Globus pallidus (tissue), 1 donor: ENCODE measurements at regions not wholly inside any gene's neighbourhood (a gene's known extent, or its start where the extent isn't known, plus 50 kb on each side); places are given as distances from the start of the nearest gene placed in this dataset.

Experiments used
- DNase-seq: peaks from one replicate; pipeline ENCODE4 v3.0.0-alpha.2; 2015; ENCODE audit warnings: low spot score

DNA sequence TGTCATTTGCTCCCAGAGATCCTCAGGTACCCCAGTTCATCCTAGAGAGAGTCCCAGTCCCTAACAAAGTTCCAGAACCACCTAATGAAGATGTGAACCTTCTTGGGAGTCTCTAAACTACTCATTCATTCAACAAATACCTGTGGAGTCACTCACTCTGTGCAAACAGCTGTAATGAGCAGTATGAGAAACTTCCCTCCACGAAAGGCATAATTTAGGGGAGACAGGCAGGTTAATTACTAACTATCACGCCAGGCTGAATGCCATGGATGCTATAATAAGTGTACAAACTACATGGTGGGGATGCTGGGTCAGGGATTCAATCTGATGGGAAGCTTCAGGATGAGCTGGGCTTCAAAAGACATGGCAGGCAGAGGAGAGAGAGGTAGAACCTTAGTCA is 70.1 kb upstream of the AFDN start:
- DNase-seq, result no peak

DNA sequence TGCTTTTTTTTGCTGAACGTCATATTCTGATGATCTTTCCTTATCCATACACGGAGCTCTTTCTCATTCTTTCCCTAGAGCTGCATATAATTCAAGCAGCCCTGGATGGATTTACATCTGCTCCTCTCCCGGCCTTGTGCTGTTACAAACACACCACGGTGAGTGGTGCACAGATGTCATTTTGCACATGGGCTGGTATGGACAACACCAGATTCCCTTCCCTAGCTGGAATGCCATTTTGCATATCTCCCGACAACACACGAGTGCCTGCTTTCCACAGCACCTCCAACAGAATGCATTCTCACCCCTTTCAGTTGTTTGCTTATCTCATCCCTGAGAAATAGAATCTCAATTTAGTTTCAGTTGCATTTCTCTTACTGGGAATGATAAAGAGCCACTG is 69.5 kb upstream of the AFDN start:
- no peak for DNase-seq

DNA sequence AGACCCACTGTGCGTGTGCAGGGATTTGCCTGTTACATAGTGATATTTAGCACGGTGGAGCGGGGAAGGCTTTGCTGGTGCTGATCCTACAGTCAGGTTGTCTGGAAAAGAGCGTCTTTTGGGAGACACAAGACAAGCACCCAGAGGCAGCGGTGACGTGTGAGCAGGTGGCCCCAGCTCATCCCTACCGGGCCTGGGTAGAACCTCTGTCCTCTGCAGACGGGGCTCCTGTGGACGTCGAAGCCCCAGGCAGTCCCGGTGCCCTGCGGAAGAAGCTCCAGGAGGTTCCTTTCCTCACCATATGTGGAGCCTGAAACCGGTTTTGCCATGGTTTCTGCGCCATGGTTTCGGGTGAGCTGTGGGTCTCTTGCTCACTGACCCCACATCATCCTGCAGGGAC is 68.9 kb upstream of the AFDN start:
- no peak for DNase-seq

DNA sequence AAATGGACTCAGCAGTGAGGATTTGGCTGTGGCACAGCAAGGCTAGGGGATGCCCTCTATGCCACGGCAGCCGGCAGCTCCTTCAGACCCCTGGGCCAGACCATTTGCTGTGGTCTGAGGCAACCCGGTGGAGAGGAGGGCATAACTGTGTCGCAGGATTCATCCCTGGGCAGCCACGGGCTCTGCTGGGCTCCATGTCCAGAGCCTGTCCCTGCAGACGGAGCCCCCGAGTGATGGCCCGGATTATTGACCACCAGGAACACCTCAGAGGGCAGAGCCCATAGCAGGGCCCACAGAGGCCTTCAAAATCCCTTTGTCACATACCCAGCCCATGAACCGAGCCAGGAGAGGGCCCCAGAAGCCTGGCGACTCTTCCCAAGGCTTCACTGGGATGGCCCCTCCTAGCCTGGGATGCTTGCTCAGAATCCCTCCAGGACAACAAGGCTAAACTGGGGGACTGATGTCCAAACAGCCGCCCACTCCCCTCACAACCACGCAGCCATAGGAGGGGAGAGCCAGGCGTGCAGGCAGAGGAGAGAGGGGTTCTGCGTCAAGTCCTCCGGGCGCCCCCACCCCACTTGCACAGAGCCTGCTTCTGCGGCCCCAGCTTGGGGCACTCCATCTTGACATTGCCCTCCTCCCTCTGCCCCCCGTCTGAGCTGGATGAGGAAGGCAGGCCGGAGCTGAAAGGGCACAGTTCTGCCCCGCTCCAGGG is 68.2 kb upstream of the AFDN start:
- DNase-seq, result no peak

DNA sequence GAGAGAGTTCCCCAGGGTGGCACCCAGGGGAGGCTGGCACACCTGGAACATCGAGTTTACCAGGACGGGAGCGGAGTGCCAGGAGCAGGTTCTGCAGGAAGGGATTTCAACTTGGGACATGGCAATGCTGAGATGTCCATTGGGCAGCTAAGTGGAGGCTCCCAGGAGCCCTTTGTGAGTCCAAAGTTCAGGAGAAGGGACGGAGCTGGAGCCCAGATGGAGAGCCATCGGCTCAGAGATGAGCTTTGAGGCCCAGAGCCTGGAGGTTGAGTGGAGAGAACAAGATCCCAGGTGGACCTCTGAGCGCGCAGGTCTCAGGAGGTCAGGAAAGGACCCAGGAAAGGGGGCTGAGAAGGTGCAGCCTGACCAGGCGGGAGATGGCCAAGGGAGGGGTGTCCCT is 67.5 kb upstream of the AFDN start:
- DNase-seq, result no peak

DNA sequence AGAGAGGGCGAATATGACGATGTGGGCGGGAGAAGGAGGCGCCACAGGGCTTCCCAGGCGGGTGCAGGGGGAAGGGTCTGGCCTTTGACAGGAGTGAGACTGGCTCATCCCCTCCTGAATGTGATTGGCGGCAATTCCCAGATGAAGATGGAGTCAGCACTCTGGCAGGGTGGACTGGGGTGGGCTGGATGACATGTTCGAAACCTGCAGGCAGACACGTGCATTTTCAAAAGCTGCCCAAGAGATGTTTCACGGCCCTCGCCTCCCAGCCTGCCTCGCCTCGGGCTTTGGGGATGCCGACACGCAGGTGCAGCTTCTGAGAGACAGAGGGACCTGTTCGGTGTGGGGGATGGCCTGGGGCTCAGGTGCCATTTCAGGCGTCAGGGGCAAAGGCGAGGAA is 66.8 kb upstream of the AFDN start:
- no peak for DNase-seq

DNA sequence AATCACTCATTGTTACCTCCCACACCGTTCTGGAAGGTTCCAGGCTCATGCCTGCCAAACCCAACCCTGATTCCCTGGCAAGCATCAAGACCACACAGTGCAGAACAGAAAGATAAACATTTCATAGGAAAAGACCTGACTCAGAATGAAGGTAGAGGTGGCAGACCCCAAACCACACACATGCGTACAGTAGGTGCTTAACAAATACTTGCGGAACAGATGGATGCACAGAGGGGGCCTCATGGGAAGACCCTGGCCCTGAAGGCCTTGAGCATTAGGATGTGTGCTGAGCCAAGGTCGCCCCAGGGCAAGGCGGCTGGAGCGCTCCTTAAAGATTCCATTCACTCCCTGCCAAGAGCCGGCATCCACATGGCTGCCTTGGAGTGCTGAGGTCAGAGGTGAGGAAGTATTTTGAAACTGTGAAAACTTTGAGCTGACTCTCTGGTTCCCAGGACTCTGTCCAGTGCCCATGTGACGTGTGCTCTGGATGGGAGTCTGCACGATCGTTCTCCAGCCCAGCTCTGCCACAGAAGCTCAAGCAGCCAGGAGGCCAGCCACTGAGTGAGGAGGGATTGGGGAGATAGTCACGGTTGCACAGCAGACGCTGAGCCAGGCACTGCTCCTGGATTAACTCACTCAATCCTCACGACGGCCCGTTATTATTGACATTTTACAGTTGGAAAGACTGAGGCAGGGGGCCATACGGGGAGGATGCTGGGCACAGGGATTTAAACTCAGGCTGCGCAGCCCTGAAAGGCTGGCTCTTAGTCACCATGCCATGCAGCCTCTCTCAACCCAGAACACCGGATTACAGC is 65.5 kb upstream of the AFDN start:
- peak; percentile 46 for DNase-seq

DNA sequence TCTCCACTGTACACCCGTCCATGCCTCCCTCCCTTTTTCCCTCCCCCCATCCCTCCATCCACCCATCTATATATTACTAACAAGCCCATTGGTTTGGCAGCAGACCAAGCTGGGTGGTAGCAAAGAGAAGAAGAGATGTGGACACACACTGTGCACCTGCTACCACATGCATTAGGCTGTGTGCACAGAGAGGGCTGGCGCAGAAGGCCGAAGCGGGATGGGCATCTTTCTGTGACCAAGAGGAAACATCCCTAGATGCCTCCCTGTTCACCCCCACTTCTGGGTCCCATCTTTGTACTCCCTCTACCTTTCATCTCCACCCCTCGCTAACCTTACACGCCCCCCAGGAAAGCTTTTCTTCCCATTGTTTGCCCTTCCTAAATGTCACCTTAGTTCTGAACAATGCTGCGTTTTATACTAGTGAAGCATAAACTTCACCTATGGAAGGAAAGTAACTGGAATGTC is 64.9 kb upstream of the AFDN start:
- DNase-seq, result no peak

DNA sequence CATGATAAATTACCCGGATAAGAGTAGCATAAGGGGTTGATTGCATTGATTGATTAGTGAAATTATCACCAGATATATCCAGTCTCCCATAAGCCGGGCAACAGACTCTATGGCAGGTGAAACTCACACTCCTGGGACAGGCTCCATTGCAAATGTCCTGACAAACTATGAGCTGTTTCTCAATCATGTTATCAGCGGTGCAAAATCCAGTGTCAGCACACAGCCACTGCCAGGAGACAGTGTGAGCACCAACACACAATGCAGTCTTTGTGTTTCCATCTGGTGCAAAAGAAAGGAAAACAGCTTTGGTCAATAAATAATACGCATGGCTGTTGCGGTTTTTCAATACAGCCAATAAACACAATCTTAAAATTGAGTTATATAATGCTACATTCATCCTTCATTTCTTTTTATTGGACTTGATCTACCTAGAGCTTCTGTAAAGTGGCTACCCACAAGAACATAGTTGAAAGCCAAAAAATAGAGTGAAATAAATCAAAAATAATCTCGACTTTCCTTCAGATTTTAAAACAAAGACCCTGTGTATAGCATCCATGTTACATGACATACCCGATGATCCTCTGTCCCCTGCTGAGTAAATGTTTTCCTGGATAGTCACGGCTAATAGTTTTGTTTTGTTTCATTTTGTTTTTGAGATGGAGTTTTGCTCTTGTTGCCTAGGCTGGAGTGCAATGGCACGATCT is 64.3 kb upstream of the AFDN start:
- DNase-seq, result peak; percentile 81

DNA sequence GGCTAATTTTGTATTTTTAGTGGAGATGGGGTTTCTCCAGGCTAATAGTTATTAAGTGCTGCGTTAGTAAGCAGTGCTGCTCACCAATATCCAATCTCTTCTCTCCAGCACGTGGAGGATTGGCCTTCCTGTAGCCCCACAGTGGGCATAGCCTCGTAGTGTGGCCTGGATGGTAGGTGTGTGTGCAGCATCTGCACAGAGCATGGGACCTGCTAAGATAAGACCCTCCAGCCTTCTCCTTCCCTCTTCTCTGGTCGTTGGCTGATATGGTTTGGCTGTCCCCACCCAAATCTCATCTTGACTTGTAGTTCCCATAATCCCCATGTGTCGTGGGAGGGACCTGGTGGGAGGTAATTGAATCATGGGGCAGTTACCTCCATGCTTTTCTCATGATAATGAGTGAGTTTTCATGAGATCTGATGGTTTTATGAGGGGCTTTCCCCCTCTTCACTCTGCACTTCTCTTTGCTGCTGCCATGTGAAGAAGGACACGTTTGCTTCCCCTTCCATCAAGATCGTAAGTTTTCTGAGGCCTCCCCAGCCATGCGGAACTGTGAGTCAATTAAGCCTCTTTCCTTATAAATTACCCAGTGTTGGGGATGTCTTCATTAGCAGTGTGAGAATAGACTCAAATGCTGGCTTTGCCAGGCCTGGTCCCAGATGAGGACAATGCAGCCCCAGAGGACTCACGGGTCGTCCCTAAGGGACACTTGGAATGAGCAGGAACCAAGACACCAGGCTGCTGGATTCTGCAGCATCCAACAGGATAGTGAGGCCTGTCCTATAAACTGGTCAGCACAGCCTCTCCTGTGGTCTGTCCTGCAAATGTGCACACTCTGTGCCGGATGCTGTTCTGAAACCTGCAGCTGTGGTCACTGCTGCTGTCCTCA is 63.4 kb upstream of the AFDN start:
- no peak for DNase-seq

DNA sequence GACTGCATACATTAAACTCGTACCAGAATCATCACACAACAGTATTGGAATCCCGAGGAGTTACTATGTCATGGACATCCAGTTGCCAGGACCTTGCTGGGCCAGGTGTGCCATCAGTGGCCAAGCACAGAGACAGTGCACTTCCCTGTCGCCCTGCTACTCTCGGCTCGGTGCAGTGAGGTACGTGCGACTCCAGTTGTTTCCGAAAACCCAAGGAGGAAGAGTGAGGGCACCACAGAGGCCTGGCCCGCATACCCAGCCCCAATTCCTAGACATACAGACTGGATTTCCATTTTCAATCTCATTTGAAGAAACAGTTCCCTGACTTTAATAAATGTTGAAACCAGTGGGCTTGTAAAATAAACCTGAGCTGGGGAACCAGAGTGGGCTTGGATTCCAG is 62.5 kb upstream of the AFDN start:
- DNase-seq, result no peak

DNA sequence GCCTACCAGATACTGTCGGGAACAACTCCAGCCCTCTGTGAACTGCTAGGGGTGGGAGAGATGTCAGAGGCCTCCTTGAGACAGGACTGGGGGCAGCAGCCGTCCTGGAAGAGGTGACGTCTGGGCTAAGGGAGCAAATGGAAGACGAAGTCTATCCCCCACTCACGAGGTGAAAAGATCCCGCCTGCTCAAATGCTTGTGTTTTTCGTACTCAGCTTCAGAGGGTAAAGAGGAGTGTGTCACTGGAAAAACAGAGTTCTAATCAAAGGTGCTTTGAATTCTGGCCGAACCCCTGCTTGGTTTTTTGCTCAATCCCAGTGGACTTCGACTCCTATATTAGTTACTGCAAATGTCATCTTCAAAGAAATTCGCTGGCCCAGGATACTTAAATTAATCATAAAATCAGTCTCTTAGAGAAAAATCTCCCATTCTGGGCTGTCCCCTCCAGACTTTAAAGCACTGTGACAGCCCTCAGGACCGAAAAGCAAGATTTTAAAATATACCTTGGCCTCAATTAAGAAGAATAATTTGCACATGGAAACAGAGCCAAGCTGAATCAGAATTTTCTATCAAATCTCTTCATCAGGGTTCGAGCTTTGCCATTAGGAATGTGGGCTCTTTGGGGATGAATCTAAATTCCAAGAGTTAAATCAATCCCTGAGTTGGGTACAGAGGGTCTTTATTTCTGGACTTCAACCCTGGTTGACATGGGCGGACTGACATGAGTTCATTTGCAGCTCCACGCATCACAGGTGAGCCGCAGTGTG is 61.8 kb upstream of the AFDN start:
- no peak for DNase-seq

DNA sequence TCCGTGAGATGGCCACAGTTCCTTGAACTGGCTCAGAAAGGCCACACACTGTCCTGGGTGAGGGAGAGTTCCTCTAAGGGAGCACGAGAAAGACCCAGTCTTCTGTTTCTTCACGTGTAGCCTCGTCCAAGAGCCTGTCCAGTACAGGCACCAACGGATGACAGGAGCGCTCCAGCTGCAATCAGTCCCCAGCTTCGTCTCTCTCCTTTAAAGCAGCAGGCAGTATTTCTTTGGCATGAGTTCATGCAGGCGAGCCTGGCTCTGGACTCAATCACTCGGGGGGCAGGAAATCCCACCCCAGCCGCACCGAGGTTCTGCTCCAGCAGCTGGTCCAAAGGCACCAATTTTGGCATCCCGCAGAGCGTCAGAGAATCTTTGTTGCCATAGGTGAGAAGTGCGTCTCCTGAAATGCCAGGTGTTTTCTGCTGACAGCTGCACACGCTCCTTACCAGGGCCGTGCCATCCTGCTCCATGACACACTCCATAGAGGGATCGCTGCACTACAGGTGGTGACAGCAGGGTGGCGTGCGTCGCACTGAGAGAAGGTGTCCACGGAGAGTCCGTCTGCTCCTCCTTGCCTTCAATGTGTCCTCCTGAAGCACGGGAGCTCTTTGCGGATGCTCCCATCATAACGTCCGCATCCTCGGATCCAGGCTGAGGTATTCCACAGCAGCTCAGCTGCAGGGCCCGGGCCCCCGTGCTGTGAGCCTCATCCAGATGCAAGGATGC is 59.6 kb upstream of the AFDN start:
- no peak for DNase-seq

DNA sequence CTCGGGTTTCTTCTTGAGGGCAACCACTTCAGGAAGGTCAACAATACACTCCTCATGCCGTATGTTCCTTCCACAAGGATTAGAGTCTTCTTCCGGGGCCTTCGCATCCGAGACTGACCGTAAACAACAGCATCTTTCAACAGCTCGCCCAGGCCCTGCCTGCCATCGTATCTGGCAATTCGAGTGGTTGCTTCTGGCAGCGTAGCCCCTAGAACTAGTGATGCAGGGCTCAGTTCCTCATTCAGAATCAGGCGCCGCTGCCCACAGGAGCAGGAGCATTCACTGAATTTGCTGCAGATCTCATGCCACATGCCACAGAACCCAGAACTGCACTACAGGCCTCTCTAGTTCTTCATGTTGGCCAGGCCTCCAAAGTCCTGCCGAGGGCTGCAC is 59.0 kb upstream of the AFDN start:
- no peak for DNase-seq

DNA sequence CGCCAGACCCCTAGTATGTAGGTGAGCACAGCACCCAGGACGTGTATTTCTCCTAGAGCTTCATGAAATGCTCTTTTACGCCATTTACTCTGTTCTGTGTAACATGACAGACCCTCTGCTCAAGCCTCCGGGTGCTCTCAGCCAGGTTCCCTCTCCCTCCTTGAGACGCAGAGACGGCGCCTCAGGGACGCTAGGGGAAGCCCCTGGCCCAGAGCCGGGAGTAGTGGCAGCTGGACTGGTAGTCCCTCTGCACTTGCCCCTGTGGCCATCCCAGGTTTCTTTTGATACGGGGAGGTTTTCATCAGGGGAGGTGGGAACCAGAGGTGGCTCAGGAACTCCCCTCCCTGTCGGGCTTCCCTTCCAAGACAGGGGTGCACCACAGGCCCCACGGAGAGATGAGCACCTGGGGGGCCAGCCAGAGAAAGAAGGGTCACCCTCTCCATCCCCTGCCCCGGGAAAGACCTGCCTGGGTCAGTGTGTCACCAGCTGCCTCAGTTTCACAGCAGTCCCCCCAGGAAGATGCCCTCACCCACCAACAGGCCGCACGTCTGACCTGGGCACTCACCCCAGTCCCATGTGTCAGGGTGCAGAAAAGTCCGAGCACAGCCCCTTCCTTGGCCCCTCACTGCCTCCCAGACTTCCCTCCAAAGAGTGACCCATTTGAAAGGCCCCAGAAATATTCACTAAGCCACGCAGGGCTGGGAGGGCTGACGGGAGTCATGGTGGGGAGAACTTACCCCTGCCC is 58.1 kb upstream of the AFDN start:
- DNase-seq, result no peak

DNA sequence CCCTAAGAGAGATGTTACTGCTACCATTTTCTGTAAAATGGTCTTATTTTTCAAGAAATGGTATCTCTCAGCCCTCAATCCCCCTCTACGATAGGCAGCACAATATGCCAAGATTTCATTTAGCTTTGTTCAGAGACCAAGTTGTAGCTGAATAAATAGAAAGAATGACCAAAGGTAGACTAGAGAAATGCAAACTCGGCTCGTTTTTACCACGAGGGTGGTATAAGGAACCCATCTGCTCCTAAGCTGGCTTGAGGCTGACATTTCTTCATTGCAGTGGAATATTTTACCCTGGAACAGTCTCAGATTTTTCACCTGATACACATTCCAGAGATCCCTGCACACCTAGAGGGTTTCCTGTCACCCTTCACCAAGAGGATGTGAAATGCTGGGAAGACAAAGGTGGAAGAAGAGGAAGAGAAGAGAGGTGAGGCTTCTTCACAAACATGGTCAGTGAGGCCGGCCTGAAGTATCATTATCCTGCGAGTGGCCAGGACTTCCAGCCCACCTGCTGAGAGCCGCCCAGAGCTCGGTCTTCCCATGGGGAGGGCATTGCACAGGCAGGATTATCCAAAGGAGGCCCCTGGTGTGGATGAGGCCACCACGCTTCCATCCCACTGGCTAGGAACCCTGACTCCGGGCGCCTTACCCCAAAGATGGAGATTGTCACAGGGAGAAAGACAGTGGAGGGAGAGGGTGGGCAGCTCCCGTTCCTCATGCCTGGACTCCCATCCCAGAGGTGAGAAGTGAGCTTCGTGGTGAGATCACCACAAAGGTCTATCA is 57.1 kb upstream of the AFDN start:
- no peak for DNase-seq

DNA sequence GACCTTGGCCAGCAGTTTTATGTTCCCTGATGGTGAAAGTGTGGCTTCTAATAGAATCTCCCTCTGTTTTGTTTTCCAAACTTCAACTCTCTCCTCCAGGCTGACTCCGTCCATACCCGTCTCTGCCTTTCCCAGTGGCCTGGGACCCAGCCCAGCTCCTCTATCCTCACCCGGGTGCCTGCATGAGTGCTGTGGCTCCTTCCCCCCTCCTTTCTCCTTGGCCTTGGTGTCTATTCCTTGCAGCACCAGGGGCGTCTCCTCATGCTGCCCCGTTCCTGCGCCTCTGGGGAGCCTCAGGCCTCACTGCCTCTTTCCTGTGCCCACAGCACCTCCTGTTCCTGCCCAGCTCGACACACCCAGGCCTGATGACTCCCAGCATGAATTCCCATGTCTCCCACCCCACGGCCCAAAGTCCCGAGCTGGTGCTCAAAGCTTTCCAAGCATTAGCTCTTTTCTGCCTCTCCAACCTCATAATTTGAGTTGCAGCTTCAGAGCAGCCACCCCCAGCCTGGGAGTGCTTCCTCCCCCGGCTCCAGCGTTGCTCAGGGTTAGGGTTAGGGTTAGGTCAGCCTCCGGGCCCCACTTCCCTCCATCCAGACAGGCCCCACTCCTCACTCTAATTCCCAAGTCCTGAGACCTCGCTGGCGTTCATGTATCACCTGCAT is 56.3 kb upstream of the AFDN start:
- DNase-seq, result no peak

DNA sequence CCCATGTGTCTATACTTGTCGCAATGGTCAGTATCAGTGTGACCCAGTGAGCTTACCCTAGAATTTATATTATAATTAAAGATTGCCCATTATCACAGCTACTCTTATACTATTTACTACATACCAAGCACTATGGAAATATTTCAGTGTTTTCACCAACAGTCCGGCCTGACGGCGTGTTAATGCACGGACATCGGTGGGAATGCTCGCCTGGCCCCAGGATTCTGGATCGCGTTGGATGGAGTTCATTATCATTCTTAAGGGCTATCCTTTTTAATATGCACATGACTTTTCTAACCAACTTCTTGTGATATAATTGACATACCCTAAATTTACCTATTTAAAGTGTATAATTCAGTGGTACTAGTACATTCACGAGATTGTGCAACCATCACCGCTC is 51.8 kb upstream of the AFDN start:
- DNase-seq, result no peak
